Limb (tissue), 2 donors: ENCODE measurements at regions not wholly inside any gene's neighbourhood (a gene's known extent, or its start where the extent isn't known, plus 50 kb on each side); places are given as distances from the start of the nearest gene placed in this dataset.
A peak's percentile ranks its signal among the peaks of the same experiment; 100 is the strongest.

Source experiments
- DNase-seq, 2 donors: peaks; one replicate each; pipeline ENCODE4 v3.0.0-alpha.2; 2016; ENCODE audit errors: extremely low spot score in 2 of 2

GRCh38 chr12:61713121-61713520 lies 547.1 kb upstream of the USP15 start:
- no peak for DNase-seq

- DNase-seq: no peak
These were observed 542.2 kb upstream of the USP15 start for GRCh38 chr12:61717986-61718385.

- DNase-seq: no peak
These were observed 520.3 kb upstream of the USP15 start for GRCh38 chr12:61739925-61740324.

GRCh38 chr12:61750604-61751003 lies 509.6 kb upstream of the USP15 start:
- DNase-seq: no peak

GRCh38 chr12:61754214-61754613 lies 506.0 kb upstream of the USP15 start:
- DNase-seq: no peak

GRCh38 chr12:61757831-61758505 lies 502.2 kb upstream of the USP15 start:
- no peak for DNase-seq

GRCh38 chr12:61758661-61759060 lies 501.5 kb upstream of the USP15 start:
- DNase-seq: no peak

- no peak for DNase-seq
These were observed 494.3 kb upstream of the USP15 start for GRCh38 chr12:61765926-61766325.

GRCh38 chr12:61780435-61780834 lies 479.8 kb upstream of the USP15 start:
- no peak for DNase-seq

GRCh38 chr12:61781021-61781581 lies 479.1 kb upstream of the USP15 start:
- DNase-seq: no peak

- DNase-seq: peak in 1 of 2 donors; percentile 4
These were observed 463.4 kb upstream of the USP15 start for GRCh38 chr12:61796846-61797245.

GRCh38 chr12:61797266-61797665 lies 462.9 kb upstream of the USP15 start:
- no peak for DNase-seq

GRCh38 chr12:61798778-61799177 lies 461.4 kb upstream of the USP15 start:
- DNase-seq: no peak

- DNase-seq: no peak
These were observed 455.9 kb upstream of the USP15 start for GRCh38 chr12:61804301-61804700.

GRCh38 chr12:61808856-61809255 lies 451.3 kb upstream of the USP15 start:
- no peak for DNase-seq

- DNase-seq: no peak
These were observed 449.7 kb upstream of the USP15 start for GRCh38 chr12:61810486-61810885.

- no peak for DNase-seq
These were observed 438.8 kb upstream of the USP15 start for GRCh38 chr12:61821381-61821780.

GRCh38 chr12:61823102-61823501 lies 437.1 kb upstream of the USP15 start:
- DNase-seq: no peak

GRCh38 chr12:61846765-61847164 lies 413.4 kb upstream of the USP15 start:
- no peak for DNase-seq

- DNase-seq: no peak
These were observed 411.3 kb upstream of the USP15 start for GRCh38 chr12:61848893-61849292.

- DNase-seq: no peak
These were observed 406.3 kb upstream of the USP15 start for GRCh38 chr12:61853945-61854344.

GRCh38 chr12:61854902-61855301 lies 405.3 kb upstream of the USP15 start:
- DNase-seq: no peak

- no peak for DNase-seq
These were observed 402.2 kb upstream of the USP15 start for GRCh38 chr12:61857968-61858367.

- DNase-seq: no peak
These were observed 399.8 kb upstream of the USP15 start for GRCh38 chr12:61860451-61860850.
